H1 (cell line): ENCODE measurements at regions not wholly inside any gene's neighbourhood (a gene's known extent, or its start where the extent isn't known, plus 50 kb on each side); places are given as distances from the start of the nearest gene placed in this dataset.

Source experiments
- CTCF ChIA-PET: fragments of 300-600 bp; sonication (Branson Sonifier 250); formaldehyde crosslinking; loops from one replicate; lab custom pipeline; 2021; ENCODE audit not compliant: partially characterized antibody; lab: Charles Lee
- POLR2A ChIA-PET: fragments of 300-600 bp; sonication (Branson Sonifier 250); formaldehyde crosslinking; loops from one replicate; lab custom pipeline; 2021; ENCODE audit warnings: inconsistent platforms; ENCODE audit not compliant: partially characterized antibody; lab: Charles Lee
- DNase-seq, 2 experiments: peaks; one replicate each; pipeline versions ENCODE4 v3.0.0 to v3.0.0-alpha.2; 2010 to 2022; ENCODE audit warnings: low spot score in 2 of 2, low read depth in 1 of 2, mixed read lengths in 1 of 2
- FAIRE-seq: peaks from 2 replicates; lab custom pipeline; 2011; peaks lifted over from hg19 to GRCh38; lab: Jason Lieb, UNC
- H2AFZ ChIP-seq: 2 replicates; pipeline ENCODE4 v1.8.1; 2012; ENCODE audit warnings: low read length, inconsistent platforms
- H2AK5ac ChIP-seq: 2 replicates; pipeline ENCODE4 v1.6.1; 2013; ENCODE audit warnings: low read depth, low read length
- H2BK120ac ChIP-seq: replicated peaks from 2 replicates; pipeline ENCODE3; 2013; ENCODE audit warnings: low read depth, low read length, inconsistent platforms
- H2BK12ac ChIP-seq: 2 replicates; pipeline ENCODE4 v1.6.1; 2013; ENCODE audit warnings: low read depth, low read length
- H2BK15ac ChIP-seq: 2 replicates; pipeline ENCODE4 v1.6.1; 2013; ENCODE audit warnings: low read length
- H2BK20ac ChIP-seq: 2 replicates; pipeline ENCODE4 v1.6.1; 2013; ENCODE audit warnings: low read length
- H2BK5ac ChIP-seq: 2 replicates; pipeline ENCODE4 v1.6.1; 2013; ENCODE audit warnings: low read depth, low read length
- H3K14ac ChIP-seq: 2 replicates; pipeline ENCODE4 v1.6.1; 2013; ENCODE audit warnings: inconsistent platforms; ENCODE audit not compliant: insufficient read length
- H3K18ac ChIP-seq: 2 replicates; pipeline ENCODE4 v1.6.1; 2013; ENCODE audit warnings: low read length; ENCODE audit errors: extremely low read depth
- H3K23ac ChIP-seq: 2 replicates; pipeline ENCODE4 v1.6.1; 2013; ENCODE audit warnings: inconsistent platforms; ENCODE audit not compliant: insufficient read length
- H3K23me2 ChIP-seq: 2 replicates; pipeline ENCODE4 v1.6.1; 2013; ENCODE audit warnings: low read depth, low read length
- H3K27ac ChIP-seq: 2 replicates; pipeline ENCODE4 v1.6.1; 2011; ENCODE audit warnings: low read depth, low read length, inconsistent platforms
- H3K27me3 ChIP-seq, 4 experiments: replicated peaks in 1 of 4; 1 replicate in 1 of 4; 2 replicates in 3 of 4; pipeline versions ENCODE4 v1.6.1 to v1.8.1; 2011 to 2013; ENCODE audit warnings: low read length in 3 of 4, mild to moderate bottlenecking in 3 of 4, inconsistent platforms in 2 of 4, mixed read lengths in 2 of 4, moderate library complexity in 1 of 4; ENCODE audit not compliant: control insufficient read depth in 3 of 4, insufficient read depth in 3 of 4; ENCODE audit errors: extremely low read depth in 1 of 4
- H3K36me3 ChIP-seq, 4 experiments: 2 replicates each; pipeline versions ENCODE4 v1.6.1 to v1.8.1; 2011 to 2013; ENCODE audit warnings: mild to moderate bottlenecking in 4 of 4, low read length in 3 of 4, moderate library complexity in 2 of 4, control low read depth in 1 of 4, inconsistent platforms in 1 of 4; ENCODE audit not compliant: insufficient read depth in 4 of 4, control insufficient read depth in 2 of 4
- H3K4ac ChIP-seq: replicated peaks from 2 replicates; pipeline ENCODE3; 2013; ENCODE audit warnings: low read length, low read depth, mixed read lengths, inconsistent platforms; ENCODE audit not compliant: insufficient read length
- H3K4me1 ChIP-seq, 4 experiments: replicated peaks in 1 of 4; 1 replicate in 1 of 4; 2 replicates in 3 of 4; pipeline versions ENCODE4 v1.6.1 to v1.8.1; 2011 to 2013; ENCODE audit warnings: low read length in 3 of 4, inconsistent platforms in 2 of 4, mixed read lengths in 1 of 4; ENCODE audit not compliant: insufficient read depth in 4 of 4, control insufficient read depth in 3 of 4
- H3K4me2 ChIP-seq, 2 experiments: 2 replicates each; pipeline versions ENCODE4 v1.6.1 to v1.8.1; 2011 to 2013; ENCODE audit warnings: low read depth in 2 of 2, low read length in 2 of 2, control low read depth in 1 of 2, inconsistent platforms in 1 of 2, mild to moderate bottlenecking in 1 of 2; ENCODE audit not compliant: insufficient read depth in 1 of 2
- H3K4me3 ChIP-seq, 4 experiments: fragments of 200-600, 300-600 bp in 1 of 4; sonication (generic), shearing (Covaris generic), sonication (Bioruptor Twin) in 1 of 4; 2 replicates each; pipeline versions ENCODE4 v1.5.1 to v1.8.1; 2011 to 2016; ENCODE audit warnings: low read length in 4 of 4, low read depth in 3 of 4, control low read depth in 2 of 4, inconsistent platforms in 2 of 4, mild to moderate bottlenecking in 2 of 4, mixed read lengths in 1 of 4, moderate library complexity in 1 of 4; ENCODE audit not compliant: insufficient read depth in 2 of 4; ENCODE audit errors: extremely low read depth in 1 of 4
- H3K56ac ChIP-seq: replicated peaks from 2 replicates; pipeline ENCODE3; 2013; ENCODE audit warnings: low read depth, mild to moderate bottlenecking, mixed read lengths, low read length, inconsistent platforms; ENCODE audit not compliant: insufficient read length
- H3K79me1 ChIP-seq: 2 replicates; pipeline ENCODE4 v1.6.1; 2013; ENCODE audit warnings: low read depth, low read length, control low read depth
- H3K79me2 ChIP-seq, 2 experiments: 2 replicates each; pipeline versions ENCODE4 v1.6.1 to v1.8.1; 2012 to 2013; ENCODE audit warnings: low read length in 2 of 2, mild to moderate bottlenecking in 2 of 2, inconsistent platforms in 1 of 2; ENCODE audit not compliant: insufficient read depth in 2 of 2, control insufficient read depth in 1 of 2
- H3K9ac ChIP-seq, 4 experiments: replicated peaks in 1 of 4; 1 replicate in 1 of 4; 2 replicates in 3 of 4; pipeline versions ENCODE4 v1.6.1 to v1.8.1; 2011 to 2013; ENCODE audit warnings: low read depth in 3 of 4, low read length in 3 of 4, control low read depth in 2 of 4, mild to moderate bottlenecking in 2 of 4, moderate library complexity in 2 of 4, inconsistent platforms in 1 of 4; ENCODE audit errors: extremely low read depth in 1 of 4
- H3K9me3 ChIP-seq, 2 experiments: 2 replicates each; pipeline versions ENCODE4 v1.6.1 to v1.8.1; 2012 to 2013; ENCODE audit warnings: mild to moderate bottlenecking in 2 of 2, moderate library complexity in 2 of 2, control low read depth in 1 of 2, inconsistent platforms in 1 of 2, low read depth in 1 of 2, low read length in 1 of 2, mixed read lengths in 1 of 2; ENCODE audit not compliant: insufficient read depth in 2 of 2
- H4K20me1 ChIP-seq, 2 experiments: replicated peaks in 1 of 2; 2 replicates each; pipeline versions ENCODE3 to v1.8.1; 2011 to 2013; ENCODE audit warnings: inconsistent platforms in 2 of 2, low read length in 2 of 2, mild to moderate bottlenecking in 1 of 2; ENCODE audit not compliant: insufficient read depth in 2 of 2, control insufficient read depth in 1 of 2
- H4K5ac ChIP-seq: 2 replicates; pipeline ENCODE4 v1.6.1; 2013; ENCODE audit warnings: low read length, low read depth, mixed read lengths, inconsistent platforms; ENCODE audit not compliant: insufficient read length
- H4K8ac ChIP-seq: 2 replicates; pipeline ENCODE4 v1.8.0; 2013; ENCODE audit warnings: mild to moderate bottlenecking, moderate library complexity, low read length, inconsistent platforms; ENCODE audit not compliant: insufficient read depth; ENCODE audit errors: extremely low read depth
- H4K91ac ChIP-seq: replicated peaks from 2 replicates; pipeline ENCODE3; 2013; ENCODE audit warnings: low read length, mixed read lengths, inconsistent platforms; ENCODE audit not compliant: insufficient read length
- BACH1 ChIP-seq: IDR thresholded peaks from 2 replicates; pipeline ENCODE4 v1.6.1; 2012; ENCODE audit warnings: low read length, improper control_type of control experiment
- CEBPB ChIP-seq: IDR thresholded peaks from 2 replicates; pipeline ENCODE4 v1.6.1; 2012; ENCODE audit warnings: low read depth, low read length
- EP300 ChIP-seq, 2 experiments: IDR thresholded peaks; 1 replicate in 1 of 2; 2 replicates in 1 of 2; pipeline ENCODE4 v1.6.1; 2011 to 2012; ENCODE audit warnings: low read depth in 2 of 2, low read length in 2 of 2, mild to moderate bottlenecking in 2 of 2, borderline replicate concordance in 1 of 2, inconsistent platforms in 1 of 2, moderate library complexity in 1 of 2
- GABPA ChIP-seq: IDR thresholded peaks from 2 replicates; pipeline ENCODE4 v1.6.1; 2011; ENCODE audit warnings: mild to moderate bottlenecking, low read length, moderate library complexity, borderline replicate concordance; ENCODE audit not compliant: insufficient read depth
- HDAC6 ChIP-seq: IDR thresholded peaks from one replicate; pipeline ENCODE4 v1.7.1; 2012; ENCODE audit warnings: low read depth, mild to moderate bottlenecking, inconsistent platforms, low read length, moderate library complexity
- KDM4A ChIP-seq: IDR thresholded peaks from one replicate; pipeline ENCODE4 v1.7.1; 2012; ENCODE audit warnings: low read depth, mild to moderate bottlenecking, moderate library complexity, low read length, inconsistent platforms; ENCODE audit not compliant: severe bottlenecking
- POLR2AphosphoS5 ChIP-seq: IDR thresholded peaks from 2 replicates; pipeline ENCODE4 v1.6.1; 2011; ENCODE audit warnings: low read depth, low read length
- POU5F1 ChIP-seq: IDR thresholded peaks from 2 replicates; pipeline ENCODE4 v1.6.1; 2011; ENCODE audit warnings: low read depth, mild to moderate bottlenecking, low read length, moderate library complexity
- RBBP5 ChIP-seq: IDR thresholded peaks from 2 replicates; pipeline ENCODE4 v1.7.1; 2012; ENCODE audit warnings: low read depth, mild to moderate bottlenecking, inconsistent platforms, low read length, moderate library complexity, borderline replicate concordance
- RFX5 ChIP-seq: IDR thresholded peaks from 2 replicates; pipeline ENCODE4 v1.6.1; 2011; ENCODE audit warnings: low read depth, low read length, improper control_type of control experiment, borderline replicate concordance
- RXRA ChIP-seq: IDR thresholded peaks from 2 replicates; pipeline ENCODE4 v1.6.1; 2011; ENCODE audit warnings: low read depth, mild to moderate bottlenecking, low read length, moderate library complexity; ENCODE audit not compliant: insufficient read depth
- SIX5 ChIP-seq: IDR thresholded peaks from 2 replicates; pipeline ENCODE4 v1.6.1; 2011; ENCODE audit warnings: mild to moderate bottlenecking, low read depth, low read length
- SP1 ChIP-seq: IDR thresholded peaks from 2 replicates; pipeline ENCODE4 v1.6.1; 2011; ENCODE audit warnings: low read depth, low read length
- YY1 ChIP-seq: IDR thresholded peaks from 2 replicates; pipeline ENCODE4 v1.6.1; 2011; ENCODE audit warnings: low read depth, mild to moderate bottlenecking, low read length
- ZNF274 ChIP-seq: IDR thresholded peaks from 2 replicates; pipeline ENCODE4 v1.7.0; 2012; ENCODE audit warnings: low read length, borderline replicate concordance; ENCODE audit errors: extremely low read depth
- WGBS, 2 experiments: shearing (Covaris generic) in 1 of 2; methylation state at CpG; one replicate each; pipeline versions ENCODE4 v1.1.6 to v1.1.7; 2013 to 2015; ENCODE audit warnings: low lambda C conversion rate in 2 of 2, mixed read lengths in 2 of 2, inconsistent platforms in 1 of 2, low coverage in 1 of 2, missing lambda C conversion rate in 1 of 2; ENCODE audit not compliant: insufficient replicate concordance in 2 of 2, insufficient coverage in 1 of 2, insufficient read length in 1 of 2; ENCODE audit errors: extremely low coverage in 1 of 2, missing lambda C conversion rate in 1 of 2; 5-methylcytosine and 5-hydroxymethylcytosine counted together

DNA sequence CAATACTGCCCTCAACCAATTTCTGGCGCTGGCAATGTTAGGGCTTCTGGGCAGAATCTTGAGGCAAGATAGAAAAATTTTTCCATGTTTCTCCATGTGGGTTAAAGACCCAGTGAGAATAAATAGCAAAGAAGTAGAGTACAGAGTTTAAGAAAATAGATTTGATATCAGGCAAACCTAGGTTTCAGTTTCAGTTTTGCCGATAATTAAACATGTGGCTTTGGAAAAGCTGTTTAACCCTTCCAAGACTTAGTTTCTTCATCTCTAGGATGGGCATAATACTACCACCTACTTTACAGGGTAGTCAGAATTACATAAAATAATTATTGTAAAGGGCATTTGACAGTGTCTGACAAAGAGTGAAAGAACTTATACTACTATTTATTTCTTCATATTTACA lies 360.4 kb downstream of the PCNX1 start:
- Histone ChIP-seq H2BK120ac (no peak overlapping the region), H3K14ac (no peak overlapping the region), H3K23me2 (no peaks in the 10 kb centered on the region), H3K36me3 (no peaks in the 10 kb centered on the region; a peak in 1 of 8 replicates), H3K56ac (no peak overlapping the region), H3K9ac (no peak overlapping the region), H2BK20ac (no peak overlapping the region), H2BK5ac (no peak overlapping the region), H4K20me1 (no peaks in the 10 kb centered on the region), H3K27ac (no peak overlapping the region), H2AFZ (no peak overlapping the region), H3K79me1 (no peaks in the 10 kb centered on the region), H4K5ac (no peak overlapping the region), H3K27me3 (no peaks in the 10 kb centered on the region), H3K18ac (no peak overlapping the region), H3K4me1 (no peaks in the 10 kb centered on the region), H3K79me2 (no peaks in the 10 kb centered on the region), H4K8ac (no peak overlapping the region), H3K4me3 (no peak overlapping the region), H3K9me3 (peaks cover 7 to 8% of the 10 kb centered on the region in 2 experiments; a peak in 3 of 4 replicates), H2BK12ac (no peak overlapping the region), H2AK5ac (no peak overlapping the region), H4K91ac (no peak overlapping the region), H2BK15ac (no peak overlapping the region), H3K23ac (no peak overlapping the region), H3K4me2 (no peak overlapping the region), H3K4ac (no peak overlapping the region)
- 97% methylated on average over 2 of the region's 2 CpGs; no CpG with 5 or more reads in 1 of the 2 experiments for WGBS, 2 experiments
- CTCF ChIA-PET, result interaction anchor here (0.5 kb wide), 1 partner anchor 279 kb away, joined by 3 read pairs; no protein-coding TSS in a partner anchor
- POLR2A ChIA-PET, result no interaction called here
- DNase-seq (no peak), FAIRE-seq (no peak)
- TF ChIP-seq GABPA, result no peak
- no peak for TF ChIP-seq KDM4A
- no peak for TF ChIP-seq POLR2AphosphoS5
- TF ChIP-seq POU5F1, result no peak
- no peak for TF ChIP-seq RFX5
- no peak for TF ChIP-seq EP300 (IDR thresholded peaks at IDR 0.05; ENCODE audit: borderline replicate concordance in 1 of 2, low read depth in 2 of 2, low read length in 2 of 2)
- TF ChIP-seq RXRA, result no peak
- TF ChIP-seq RBBP5, result no peak
- no peak for TF ChIP-seq ZNF274
- TF ChIP-seq SP1, result no peak
- no peak for TF ChIP-seq HDAC6
- TF ChIP-seq YY1, result no peak
- no peak for TF ChIP-seq CEBPB
- TF ChIP-seq BACH1, result no peak
- TF ChIP-seq SIX5, result no peak
